MM.1S (cell line): ENCODE measurements at regions not wholly inside any gene's neighbourhood (a gene's known extent, or its start where the extent isn't known, plus 50 kb on each side); places are given as distances from the start of the nearest gene placed in this dataset.
A peak's percentile ranks its signal among the peaks of the same experiment; 100 is the strongest.

ENCODE experiments used
- CTCF ChIP-seq: fragments of 300-600 bp; sonication (generic); IDR thresholded peaks from 2 replicates; pipeline ENCODE4 v1.5.1; 2016; ENCODE audit warnings: antibody characterized with exemption, low read length, mixed read lengths
- EZH2 ChIP-seq: fragments of 300-600 bp; sonication (generic); optimal IDR thresholded peaks from 2 replicates; pipeline ENCODE3; 2017; ENCODE audit warnings: low read depth, mild to moderate bottlenecking, antibody characterized with exemption, low read length, mixed read lengths

DNA sequence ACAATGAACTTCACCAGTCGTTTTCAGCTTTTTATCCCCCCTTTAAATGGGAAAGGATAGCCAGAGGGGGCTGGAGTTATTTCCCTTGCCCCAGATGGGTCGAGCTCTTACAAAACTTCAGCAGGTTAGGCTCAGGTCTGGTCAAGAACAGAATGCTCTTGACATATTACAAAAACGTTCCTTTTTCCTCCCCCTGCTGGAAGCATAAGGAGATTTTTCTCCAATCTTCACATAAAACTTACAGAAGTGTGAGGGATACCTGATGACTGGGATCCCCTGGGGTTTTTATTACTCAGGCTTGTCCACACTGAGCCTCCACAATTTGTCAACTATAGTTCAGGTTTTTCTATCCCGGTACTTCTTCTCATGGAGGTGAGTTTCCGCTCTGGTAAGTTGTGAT lies 60.8 kb downstream of the CSF2 start:
- peak; percentile 49 for TF ChIP-seq CTCF
- no peak for TF ChIP-seq EZH2
